ENCODE measurements at regions not wholly inside any gene's neighbourhood (a gene's known extent, or its start where the extent isn't known, plus 50 kb on each side); places are given as distances from the start of the nearest gene placed in this dataset.
"Not testable (repeated sequence)": the region's sequence is repeated elsewhere in the genome, so short reads cannot be mapped to it uniquely, and the experiment has no call there.

- Histone ChIP-seq H3K9me3 (ENCODE audit: control insufficient read depth in 2 of 2, insufficient read depth in 1 of 2, low read length in 1 of 2) (peaks cover 0 to 7% of the 10 kb centered on the region in 2 donors), H3K27ac (ENCODE audit: low read depth in 1 of 2, low read length in 1 of 2) (no peak overlapping the region), H3K36me3 (ENCODE audit: control insufficient read depth in 2 of 2, insufficient read depth in 2 of 2, low read length in 1 of 2) (no peaks in the 10 kb centered on the region), H3K4me3 (ENCODE audit: low read length in 2 of 2) (no peak overlapping the region), H3K27me3 (ENCODE audit: control insufficient read depth in 2 of 2, insufficient read depth in 1 of 2, low read length in 1 of 2) (no peaks in the 10 kb centered on the region), H3K4me1 (ENCODE audit: control insufficient read depth in 2 of 2, insufficient read depth in 2 of 2, low read length in 2 of 2) (peaks cover 3 to 4% of the 10 kb centered on the region in 2 donors)
- 96% methylated on average over 2 of the region's 2 CpGs for WGBS
- DNase-seq (ENCODE audit: low read depth in 6 of 9, low spot score in 9 of 9): no peak
Measured at GRCh38 chr10:9160275-9160674, 1105.8 kb downstream of the GATA3 start.

GRCh38 chr10:9163699-9164098 is 1109.2 kb downstream of the GATA3 start:
- peaks cover 0 to 7% of the 10 kb centered on the region in 2 donors for H3K9me3 ChIP-seq (ENCODE audit: control insufficient read depth in 2 of 2, insufficient read depth in 1 of 2, low read length in 1 of 2)
- no peak overlapping the region for H3K27ac ChIP-seq (ENCODE audit: low read depth in 1 of 2, low read length in 1 of 2)
- H3K4me1 ChIP-seq (ENCODE audit: control insufficient read depth in 2 of 2, insufficient read depth in 2 of 2, low read length in 2 of 2): peaks cover 3 to 4% of the 10 kb centered on the region in 2 donors
- H3K36me3 ChIP-seq (ENCODE audit: control insufficient read depth in 2 of 2, insufficient read depth in 2 of 2, low read length in 1 of 2): no peaks in the 10 kb centered on the region
- 59% methylated on average over 2 of the region's 2 CpGs for WGBS
- H3K4me3 ChIP-seq (ENCODE audit: low read length in 2 of 2): no peak overlapping the region
- H3K27me3 ChIP-seq (ENCODE audit: control insufficient read depth in 2 of 2, insufficient read depth in 1 of 2, low read length in 1 of 2): no peaks in the 10 kb centered on the region
- peak in 6 of 9 donors; percentile 8 to 41 (median 23) for DNase-seq (ENCODE audit: low read depth in 6 of 9, low spot score in 9 of 9)

- peak in 1 of 9 donors; percentile 7 for DNase-seq (ENCODE audit: low read depth in 6 of 9, low spot score in 9 of 9)
- 16% methylated on average over 4 of the region's 4 CpGs for WGBS
- no peak overlapping the region for H3K27ac ChIP-seq (ENCODE audit: low read depth in 1 of 2, low read length in 1 of 2)
- H3K4me3 ChIP-seq (ENCODE audit: low read length in 2 of 2): no peak overlapping the region
- no peaks in the 10 kb centered on the region for H3K9me3 ChIP-seq (ENCODE audit: control insufficient read depth in 2 of 2, insufficient read depth in 1 of 2, low read length in 1 of 2)
- peaks cover 3 to 4% of the 10 kb centered on the region in 2 donors for H3K4me1 ChIP-seq (ENCODE audit: control insufficient read depth in 2 of 2, insufficient read depth in 2 of 2, low read length in 2 of 2)
- no peaks in the 10 kb centered on the region for H3K36me3 ChIP-seq (ENCODE audit: control insufficient read depth in 2 of 2, insufficient read depth in 2 of 2, low read length in 1 of 2)
- H3K27me3 ChIP-seq (ENCODE audit: control insufficient read depth in 2 of 2, insufficient read depth in 1 of 2, low read length in 1 of 2): no peaks in the 10 kb centered on the region
Measured at GRCh38 chr10:9166770-9167169, 1112.3 kb downstream of the GATA3 start.

GRCh38 chr10:9172276-9172675 is 1117.8 kb downstream of the GATA3 start:
- 100% methylated on average over 1 of the region's 1 CpG for WGBS
- no peak for DNase-seq (ENCODE audit: low read depth in 6 of 9, low spot score in 9 of 9)

GRCh38 chr10:9175200-9175599 is 1120.7 kb downstream of the GATA3 start:
- H3K4me3 ChIP-seq (ENCODE audit: low read length in 2 of 2): no peak overlapping the region
- H3K27me3 ChIP-seq (ENCODE audit: control insufficient read depth in 2 of 2, insufficient read depth in 1 of 2, low read length in 1 of 2): no peaks in the 10 kb centered on the region
- H3K27ac ChIP-seq (ENCODE audit: low read depth in 1 of 2, low read length in 1 of 2): no peak overlapping the region
- peak in 5 of 9 donors; percentile 5 to 50 (median 17) for DNase-seq (ENCODE audit: low read depth in 6 of 9, low spot score in 9 of 9)
- H3K9me3 ChIP-seq (ENCODE audit: control insufficient read depth in 2 of 2, insufficient read depth in 1 of 2, low read length in 1 of 2): no peaks in the 10 kb centered on the region
- H3K4me1 ChIP-seq (ENCODE audit: control insufficient read depth in 2 of 2, insufficient read depth in 2 of 2, low read length in 2 of 2): peaks cover 0 to 3% of the 10 kb centered on the region in 2 donors
- no peaks in the 10 kb centered on the region for H3K36me3 ChIP-seq (ENCODE audit: control insufficient read depth in 2 of 2, insufficient read depth in 2 of 2, low read length in 1 of 2)

More at GRCh38 chr10:9172276-9172675, 1117.8 kb downstream of the GATA3 start:
- H3K27me3 ChIP-seq (ENCODE audit: control insufficient read depth in 2 of 2, insufficient read depth in 1 of 2, low read length in 1 of 2): no peaks in the 10 kb centered on the region
- H3K27ac ChIP-seq (ENCODE audit: low read depth in 1 of 2, low read length in 1 of 2): no peak overlapping the region
- no peaks in the 10 kb centered on the region for H3K9me3 ChIP-seq (ENCODE audit: control insufficient read depth in 2 of 2, insufficient read depth in 1 of 2, low read length in 1 of 2)
- H3K36me3 ChIP-seq (ENCODE audit: control insufficient read depth in 2 of 2, insufficient read depth in 2 of 2, low read length in 1 of 2): no peaks in the 10 kb centered on the region
- H3K4me1 ChIP-seq (ENCODE audit: control insufficient read depth in 2 of 2, insufficient read depth in 2 of 2, low read length in 2 of 2): peaks cover 0 to 3% of the 10 kb centered on the region in 2 donors
- H3K4me3 ChIP-seq (ENCODE audit: low read length in 2 of 2): no peak overlapping the region

- H3K27me3 ChIP-seq (ENCODE audit: control insufficient read depth in 2 of 2, insufficient read depth in 1 of 2, low read length in 1 of 2); H3K4me1 ChIP-seq (ENCODE audit: control insufficient read depth in 2 of 2, insufficient read depth in 2 of 2, low read length in 2 of 2); H3K36me3 ChIP-seq (ENCODE audit: control insufficient read depth in 2 of 2, insufficient read depth in 2 of 2, low read length in 1 of 2); H3K9me3 ChIP-seq (ENCODE audit: control insufficient read depth in 2 of 2, insufficient read depth in 1 of 2, low read length in 1 of 2); DNase-seq (ENCODE audit: low read depth in 6 of 9, low spot score in 9 of 9); H3K27ac ChIP-seq (ENCODE audit: low read depth in 1 of 2, low read length in 1 of 2); H3K4me3 ChIP-seq (ENCODE audit: low read length in 2 of 2): not testable (repeated sequence)
- WGBS: 97% methylated on average over 48 of the region's 48 CpGs
Measured at GRCh38 chr10:9183197-9183880, 1128.9 kb downstream of the GATA3 start.

- Histone ChIP-seq H3K27ac (ENCODE audit: low read depth in 1 of 2, low read length in 1 of 2) (no peak overlapping the region), H3K4me1 (ENCODE audit: control insufficient read depth in 2 of 2, insufficient read depth in 2 of 2, low read length in 2 of 2) (no peaks in the 10 kb centered on the region), H3K36me3 (ENCODE audit: control insufficient read depth in 2 of 2, insufficient read depth in 2 of 2, low read length in 1 of 2) (no peaks in the 10 kb centered on the region), H3K27me3 (ENCODE audit: control insufficient read depth in 2 of 2, insufficient read depth in 1 of 2, low read length in 1 of 2) (no peaks in the 10 kb centered on the region), H3K4me3 (ENCODE audit: low read length in 2 of 2) (no peak overlapping the region), H3K9me3 (ENCODE audit: control insufficient read depth in 2 of 2, insufficient read depth in 1 of 2, low read length in 1 of 2) (no peaks in the 10 kb centered on the region)
- no peak for DNase-seq (ENCODE audit: low read depth in 6 of 9, low spot score in 9 of 9)
- WGBS: 99% methylated on average over 3 of the region's 3 CpGs
Measured at GRCh38 chr10:9188022-9188810, 1133.7 kb downstream of the GATA3 start.

GRCh38 chr10:9189448-9189847 is 1135.0 kb downstream of the GATA3 start:
- 56% methylated on average over 2 of the region's 2 CpGs for WGBS
- H3K4me3 ChIP-seq (ENCODE audit: low read length in 2 of 2): no peak overlapping the region
- H3K27ac ChIP-seq (ENCODE audit: low read depth in 1 of 2, low read length in 1 of 2): no peak overlapping the region
- no peaks in the 10 kb centered on the region for H3K9me3 ChIP-seq (ENCODE audit: control insufficient read depth in 2 of 2, insufficient read depth in 1 of 2, low read length in 1 of 2)
- no peaks in the 10 kb centered on the region for H3K27me3 ChIP-seq (ENCODE audit: control insufficient read depth in 2 of 2, insufficient read depth in 1 of 2, low read length in 1 of 2)
- no peaks in the 10 kb centered on the region for H3K36me3 ChIP-seq (ENCODE audit: control insufficient read depth in 2 of 2, insufficient read depth in 2 of 2, low read length in 1 of 2)
- peak in 3 of 9 donors; percentile 2 to 42 (median 12) for DNase-seq (ENCODE audit: low read depth in 6 of 9, low spot score in 9 of 9)
- H3K4me1 ChIP-seq (ENCODE audit: control insufficient read depth in 2 of 2, insufficient read depth in 2 of 2, low read length in 2 of 2): no peaks in the 10 kb centered on the region

GRCh38 chr10:9193120-9193519 is 1138.6 kb downstream of the GATA3 start:
- no peak for DNase-seq (ENCODE audit: low read depth in 6 of 9, low spot score in 9 of 9)
- Histone ChIP-seq H3K9me3 (ENCODE audit: control insufficient read depth in 2 of 2, insufficient read depth in 1 of 2, low read length in 1 of 2) (no peaks in the 10 kb centered on the region), H3K4me1 (ENCODE audit: control insufficient read depth in 2 of 2, insufficient read depth in 2 of 2, low read length in 2 of 2) (no peaks in the 10 kb centered on the region), H3K36me3 (ENCODE audit: control insufficient read depth in 2 of 2, insufficient read depth in 2 of 2, low read length in 1 of 2) (no peaks in the 10 kb centered on the region), H3K4me3 (ENCODE audit: low read length in 2 of 2) (no peak overlapping the region), H3K27me3 (ENCODE audit: control insufficient read depth in 2 of 2, insufficient read depth in 1 of 2, low read length in 1 of 2) (no peaks in the 10 kb centered on the region), H3K27ac (ENCODE audit: low read depth in 1 of 2, low read length in 1 of 2) (no peak overlapping the region)
- WGBS: 98% methylated on average over 6 of the region's 6 CpGs
